IPS DF 4.7 (cell line): ENCODE measurements at regions not wholly inside any gene's neighbourhood (a gene's known extent, or its start where the extent isn't known, plus 50 kb on each side); places are given as distances from the start of the nearest gene placed in this dataset.

Experiments
- DNase-seq: peaks from one replicate; pipeline ENCODE4 v3.0.0-alpha.2; 2013; ENCODE audit warnings: low spot score; ENCODE audit errors: extremely low read depth

DNA sequence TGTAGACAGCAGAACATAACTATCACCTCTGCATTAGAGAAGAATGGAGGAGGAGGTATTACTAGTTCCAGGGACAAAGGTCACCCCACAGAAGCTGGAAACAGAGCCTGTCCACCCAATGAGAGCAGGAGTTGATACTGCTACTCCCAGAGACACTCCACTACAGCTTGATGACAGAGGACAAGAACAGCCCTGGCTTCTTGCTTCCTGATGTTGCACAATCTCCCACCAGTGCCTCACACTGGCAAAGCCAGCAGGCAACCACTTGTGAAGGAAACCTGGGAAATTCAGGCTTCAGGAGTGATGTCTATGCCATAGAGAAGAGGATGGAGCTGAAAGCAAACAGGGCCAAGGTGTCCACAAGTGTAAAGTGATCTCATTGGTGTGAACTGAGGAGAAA lies 78.0 kb upstream of the POU1F1 start:
- DNase-seq = no peak

DNA sequence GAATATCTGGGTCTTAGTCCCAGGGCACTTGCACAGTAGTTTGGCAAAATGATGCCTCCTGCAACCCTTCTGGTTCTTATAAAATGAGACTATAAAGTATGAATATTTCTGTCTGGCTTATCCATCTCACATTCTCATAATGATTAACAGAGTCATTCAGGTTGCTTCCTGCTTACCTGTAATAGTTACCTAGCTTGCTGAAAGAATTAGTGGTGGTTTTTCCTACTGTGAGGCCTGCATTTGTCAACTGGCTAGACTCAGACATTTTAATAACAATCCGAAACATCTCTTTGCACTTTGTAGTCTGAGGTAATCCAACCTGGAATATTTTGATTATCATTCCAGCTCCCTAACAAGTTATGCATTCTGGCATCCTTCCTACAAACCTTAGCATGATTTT lies 75.6 kb upstream of the POU1F1 start:
- DNase-seq = no peak

DNA sequence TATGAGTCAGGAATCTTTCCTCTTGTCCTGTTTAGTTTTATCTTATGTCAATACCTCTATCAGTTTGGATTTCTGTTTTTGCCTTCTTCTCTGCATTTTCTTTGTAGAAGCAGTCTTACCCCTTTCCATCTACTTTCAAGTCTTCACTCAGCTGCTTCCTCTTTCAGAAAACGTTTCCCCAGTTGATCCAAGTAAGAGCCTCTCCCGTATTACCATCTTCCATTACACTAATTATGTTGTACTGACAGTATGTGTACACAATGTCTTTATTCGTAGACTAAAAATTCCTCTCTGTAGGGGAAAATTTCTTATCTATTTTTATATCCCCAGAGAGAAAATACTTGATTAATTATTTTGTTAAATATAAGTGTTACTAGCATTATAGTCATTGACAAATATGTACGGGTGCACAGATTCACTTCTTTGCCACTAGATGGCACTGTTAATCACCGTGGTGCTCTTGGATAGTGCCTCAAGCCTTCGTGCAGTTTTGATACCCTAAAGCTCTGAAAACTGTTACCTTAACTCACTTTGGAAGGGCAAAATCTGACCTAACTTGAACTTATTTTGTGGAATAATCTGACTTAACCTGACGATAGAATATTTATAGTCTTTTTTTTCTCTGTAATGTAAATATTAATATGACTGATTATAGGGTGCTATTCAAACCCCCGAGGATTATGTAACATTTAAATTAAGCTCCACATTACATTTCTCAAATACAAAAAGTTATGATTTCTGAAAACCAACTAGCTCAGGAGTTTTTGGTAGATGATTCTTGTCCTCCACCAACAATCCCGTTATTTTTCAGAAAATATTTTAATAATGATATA lies 74.2 kb upstream of the POU1F1 start:
- no peak for DNase-seq

DNA sequence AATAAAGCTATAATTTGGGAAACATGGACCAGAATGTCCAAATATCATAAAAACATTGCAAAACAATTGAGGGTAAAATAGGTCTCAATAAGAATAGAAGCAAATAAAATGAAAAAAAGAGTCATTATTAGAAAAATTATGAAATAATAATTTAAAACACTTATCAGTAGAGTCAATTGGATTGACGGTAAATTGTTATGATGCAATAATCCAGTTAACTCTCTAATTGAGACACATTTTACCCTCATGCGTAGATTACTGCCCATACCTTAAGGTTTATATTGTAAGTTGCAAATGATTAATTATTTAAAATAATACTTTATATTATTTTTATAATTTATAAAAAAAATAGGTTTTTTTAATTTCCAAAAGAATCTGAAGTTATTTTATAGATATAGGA lies 73.4 kb upstream of the POU1F1 start:
- DNase-seq = no peak

DNA sequence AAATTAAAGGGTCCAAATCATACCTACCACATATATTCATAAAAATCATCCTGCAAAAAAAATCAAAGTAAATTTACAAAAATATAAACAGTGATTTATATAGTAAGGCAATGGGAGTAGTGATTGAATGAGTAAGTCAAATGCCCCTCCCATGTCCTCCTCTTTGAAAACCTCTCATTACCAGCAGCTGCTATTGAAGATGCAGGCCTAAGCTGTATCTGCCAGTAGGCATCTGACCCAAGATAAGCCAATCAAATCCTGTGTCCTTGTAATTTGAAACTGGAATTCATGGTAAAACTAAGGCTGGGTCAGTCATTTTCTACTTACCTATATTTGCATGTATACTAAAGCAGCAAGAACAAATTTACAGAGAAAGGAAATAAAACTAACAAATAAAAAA lies 60.4 kb upstream of the POU1F1 start:
- no peak for DNase-seq

DNA sequence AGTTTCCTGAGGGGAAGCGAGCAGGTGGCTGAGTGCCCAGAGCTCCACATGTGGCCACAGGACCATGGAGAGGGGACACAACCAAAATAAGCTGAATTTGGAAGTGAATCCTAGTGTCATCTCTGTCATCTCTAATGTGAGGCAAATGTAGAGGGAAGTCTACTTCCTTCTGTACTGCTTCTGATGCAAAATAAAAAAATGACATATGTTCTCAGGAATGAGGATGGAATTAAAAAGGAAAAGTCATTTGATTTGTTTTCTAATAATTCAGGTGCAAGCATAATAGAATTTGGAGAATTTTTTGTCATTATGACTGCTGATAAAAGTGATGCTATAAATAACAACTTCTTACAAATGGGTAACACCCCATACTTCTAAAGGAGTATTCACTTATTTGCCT lies 59.5 kb upstream of the POU1F1 start:
- DNase-seq = no peak

DNA sequence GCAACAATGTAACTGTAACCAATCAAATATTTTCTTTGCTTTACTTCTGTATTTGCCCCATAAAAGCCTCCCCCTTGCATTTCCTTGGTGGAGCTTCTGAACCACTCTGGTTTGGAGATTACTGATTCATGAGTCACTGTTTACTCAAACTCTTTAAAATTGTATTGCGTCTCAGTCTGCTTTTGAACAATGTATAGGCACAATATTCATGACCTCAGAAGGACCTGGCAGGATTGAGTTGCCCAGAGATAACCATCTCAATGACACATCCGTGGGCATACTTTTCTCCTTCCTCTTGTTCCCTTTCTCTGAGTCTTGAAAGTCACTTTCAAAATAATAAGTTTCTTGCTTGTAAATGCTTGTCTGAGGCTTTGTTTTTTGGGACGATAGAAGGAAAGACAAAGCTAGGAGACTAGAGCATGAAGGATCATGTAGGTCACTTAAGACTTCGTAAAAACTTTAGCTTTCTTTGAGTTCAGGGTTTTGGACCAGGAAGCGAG lies 57.1 kb upstream of the POU1F1 start:
- no peak for DNase-seq

DNA sequence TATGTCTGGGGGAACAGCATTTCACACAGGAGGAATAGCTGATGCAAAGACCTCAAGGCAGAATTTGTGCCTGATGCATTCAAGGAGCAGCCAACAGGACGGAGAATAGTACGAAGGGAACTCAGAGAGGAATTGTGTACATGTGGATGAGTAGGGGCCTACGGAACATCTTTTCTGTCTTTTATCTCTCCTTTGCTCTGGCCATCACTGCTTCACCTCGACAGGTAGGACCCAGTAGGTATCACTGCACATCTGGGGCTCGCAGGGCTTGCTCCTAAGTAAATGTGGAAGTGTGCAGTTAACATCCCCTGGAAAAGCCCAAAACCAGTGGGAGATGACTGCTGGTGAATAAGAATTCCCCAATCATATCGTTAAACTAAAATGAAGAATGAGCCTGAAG lies 56.4 kb upstream of the POU1F1 start:
- DNase-seq = no peak

DNA sequence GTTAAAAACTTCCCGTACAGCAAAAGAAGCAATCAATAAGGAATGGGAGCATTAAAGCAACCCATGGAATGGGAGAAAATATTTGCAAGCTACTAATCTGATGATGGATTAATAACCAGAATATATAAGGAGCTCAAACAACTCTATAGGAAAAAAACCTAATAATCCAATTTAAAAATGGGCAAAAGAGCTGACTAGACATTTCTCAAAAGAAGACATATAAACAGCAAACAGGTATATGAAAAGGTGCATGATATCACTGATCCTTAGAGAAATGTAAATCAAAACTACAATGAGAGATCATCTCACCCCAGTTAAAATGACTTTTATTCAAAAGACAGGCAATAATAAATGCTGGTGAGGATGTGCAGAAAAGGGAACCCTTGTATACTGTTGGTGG lies 52.7 kb upstream of the POU1F1 start:
- no peak for DNase-seq
